ENCODE measurements at regions not wholly inside any gene's neighbourhood (a gene's known extent, or its start where the extent isn't known, plus 50 kb on each side); places are given as distances from the start of the nearest gene placed in this dataset.

- ChIA-PET POLR2A (no interaction called here), CTCF (no interaction called here)
- Histone ChIP-seq H3K4me3 (no peak overlapping the region), H3K27ac (peak overlapping the region in 1 of 2 experiments; percentile 67; a peak in 3 of 6 replicates), H3K4me1 (peaks cover 41% of the 10 kb centered on the region), H3K9me3 (no peaks in the 10 kb centered on the region), H3K4me2 (no peak overlapping the region)
- TF ChIP-seq REST (IDR thresholded peaks at IDR 0.05): no peak
- no peak for TF ChIP-seq MAX (IDR thresholded peaks at IDR 0.05)
- no peak for TF ChIP-seq JUNB (IDR thresholded peaks at IDR 0.05)
- no peak for TF ChIP-seq ELK1 (IDR thresholded peaks at IDR 0.05; ENCODE audit: low read depth, low read length)
- no peak for TF ChIP-seq KDM5A (IDR thresholded peaks at IDR 0.05)
- no peak for TF ChIP-seq FOXS1 (CRISPR knock-in tag; IDR thresholded peaks at IDR 0.05)
- TF ChIP-seq PBX3 (IDR thresholded peaks at IDR 0.05): no peak
- TF ChIP-seq RAD21 (conservative IDR thresholded peaks at IDR 0.05 in 1 of 2, IDR thresholded peaks at IDR 0.05 in 1 of 2): no peak
- no peak for TF ChIP-seq POLR2AphosphoS2 (conservative IDR thresholded peaks at IDR 0.05; ENCODE audit: low read length)
- TF ChIP-seq ESRRA (IDR thresholded peaks at IDR 0.05; ENCODE audit: borderline replicate concordance, low read length): no peak
- TF ChIP-seq HMGXB4 (CRISPR knock-in tag; IDR thresholded peaks at IDR 0.05; ENCODE audit: borderline replicate concordance): no peak
- no peak for TF ChIP-seq EHF (CRISPR knock-in tag; IDR thresholded peaks at IDR 0.05)
- no peak for DNase-seq (ENCODE audit: low read depth in 1 of 2, low spot score in 1 of 2)
- no peak for ATAC-seq
- no peak for FAIRE-seq
- WGBS (ENCODE audit: missing lambda C conversion rate): 90% methylated on average over 7 of the region's 8 CpGs
These were observed 206.6 kb upstream of the MARCKS start for GRCh38 chr6:113650610-113650979.

GRCh38 chr6:113651120-113651519 lies 206.0 kb upstream of the MARCKS start:
- ATAC-seq (no peak), FAIRE-seq (no peak), DNase-seq (ENCODE audit: low read depth in 1 of 2, low spot score in 1 of 2) (no peak)
- CTCF ChIA-PET: no interaction called here
- 78% methylated on average over 4 of the region's 4 CpGs for WGBS (ENCODE audit: missing lambda C conversion rate)
- POLR2A ChIA-PET: no interaction called here
- Histone ChIP-seq H3K4me1 (peaks cover 35% of the 10 kb centered on the region), H3K9me3 (no peaks in the 10 kb centered on the region), H3K27ac (peak overlapping the region; percentile 17 to 67; a peak in 3 of 6 replicates), H3K4me3 (no peak overlapping the region), H3K4me2 (no peak overlapping the region)
- TF ChIP-seq CHD2 (IDR thresholded peaks at IDR 0.05; ENCODE audit: low read length, partially characterized antibody): no peak
- no peak for TF ChIP-seq HMGXB4 (CRISPR knock-in tag; IDR thresholded peaks at IDR 0.05; ENCODE audit: borderline replicate concordance)
- no peak for TF ChIP-seq HDAC2 (IDR thresholded peaks at IDR 0.05)
- no peak for TF ChIP-seq POLR2AphosphoS2 (conservative IDR thresholded peaks at IDR 0.05; ENCODE audit: low read length)
- TF ChIP-seq MYC (IDR thresholded peaks at IDR 0.05; ENCODE audit: borderline replicate concordance, low read length): no peak
- TF ChIP-seq TP53 (CRISPR knock-in tag; IDR thresholded peaks at IDR 0.05): no peak
- TF ChIP-seq PHF8 (IDR thresholded peaks at IDR 0.05; ENCODE audit: borderline replicate concordance, low read depth): no peak
- TF ChIP-seq FOXS1 (CRISPR knock-in tag; IDR thresholded peaks at IDR 0.05): no peak
- no peak for TF ChIP-seq NPAS2 (CRISPR knock-in tag; IDR thresholded peaks at IDR 0.05; ENCODE audit: borderline replicate concordance)
- no peak for TF ChIP-seq RCOR1 (IDR thresholded peaks at IDR 0.05; ENCODE audit: low read depth, low read length)
- TF ChIP-seq NFE2L2 (conservative IDR thresholded peaks at IDR 0.05; ENCODE audit: low read length): no peak
- no peak for TF ChIP-seq HOXB13 (CRISPR knock-in tag; IDR thresholded peaks at IDR 0.05; ENCODE audit: low read depth)
- TF ChIP-seq CTCF (IDR thresholded peaks at IDR 0.05): no peak
- no peak for TF ChIP-seq FOSL2 (IDR thresholded peaks at IDR 0.05)
- TF ChIP-seq FOSL2 (CRISPR knock-in tag; IDR thresholded peaks at IDR 0.05): no peak
- TF ChIP-seq MAZ (IDR thresholded peaks at IDR 0.05; ENCODE audit: borderline replicate concordance, low read depth, low read length): no peak
- TF ChIP-seq EP300 (IDR thresholded peaks at IDR 0.05): no peak
- TF ChIP-seq ZSCAN20 (CRISPR knock-in tag; IDR thresholded peaks at IDR 0.05): no peak

All from A549 (cell line).